GM19025 (cell line): ENCODE measurements at regions not wholly inside any gene's neighbourhood (a gene's known extent, or its start where the extent isn't known, plus 50 kb on each side); places are given as distances from the start of the nearest gene placed in this dataset.

Source experiments
- ATAC-seq: cut with Tn5 transposase; IDR thresholded peaks from one replicate; pipeline ENCODE4 v1.9.1; 2021; ENCODE audit warnings: mild to moderate bottlenecking, low read depth, moderate library complexity; ENCODE audit not compliant: unreplicated experiment

DNA sequence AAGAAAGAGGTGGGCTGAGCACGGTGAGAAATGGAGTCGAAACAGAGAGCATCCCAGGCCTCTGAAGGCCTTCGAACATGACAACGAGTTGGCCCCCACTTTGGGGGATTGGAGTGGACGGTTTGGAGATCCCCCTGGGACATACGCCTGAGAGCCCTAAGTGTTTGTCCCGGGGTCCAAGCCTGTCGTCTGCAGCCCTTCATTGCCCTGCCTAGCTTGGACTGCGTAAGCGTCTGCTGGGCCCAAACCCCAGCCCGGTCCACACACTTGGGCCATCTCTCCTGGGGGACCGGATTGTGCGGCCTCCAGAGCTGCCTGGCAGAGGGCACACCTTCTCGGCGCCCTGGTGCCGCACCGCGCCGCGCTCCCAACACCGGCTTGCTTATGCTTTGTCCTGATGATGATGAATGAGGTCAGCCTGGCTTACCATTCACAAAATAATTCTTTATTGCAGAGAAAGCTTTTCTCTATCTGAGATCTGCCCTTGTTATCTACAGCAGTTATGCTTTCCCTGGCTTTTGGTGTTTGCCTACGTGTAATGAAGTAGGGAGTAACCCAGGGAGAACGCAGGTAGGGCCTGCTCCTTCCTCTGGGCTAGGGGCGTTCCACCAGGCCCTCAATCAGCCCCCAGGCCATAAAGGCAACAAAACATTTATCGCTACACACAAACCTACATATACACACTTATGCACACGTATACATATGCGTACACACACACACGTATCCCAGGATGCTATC lies 85.9 kb upstream of the PPARA start:
- ATAC-seq: no peak

DNA sequence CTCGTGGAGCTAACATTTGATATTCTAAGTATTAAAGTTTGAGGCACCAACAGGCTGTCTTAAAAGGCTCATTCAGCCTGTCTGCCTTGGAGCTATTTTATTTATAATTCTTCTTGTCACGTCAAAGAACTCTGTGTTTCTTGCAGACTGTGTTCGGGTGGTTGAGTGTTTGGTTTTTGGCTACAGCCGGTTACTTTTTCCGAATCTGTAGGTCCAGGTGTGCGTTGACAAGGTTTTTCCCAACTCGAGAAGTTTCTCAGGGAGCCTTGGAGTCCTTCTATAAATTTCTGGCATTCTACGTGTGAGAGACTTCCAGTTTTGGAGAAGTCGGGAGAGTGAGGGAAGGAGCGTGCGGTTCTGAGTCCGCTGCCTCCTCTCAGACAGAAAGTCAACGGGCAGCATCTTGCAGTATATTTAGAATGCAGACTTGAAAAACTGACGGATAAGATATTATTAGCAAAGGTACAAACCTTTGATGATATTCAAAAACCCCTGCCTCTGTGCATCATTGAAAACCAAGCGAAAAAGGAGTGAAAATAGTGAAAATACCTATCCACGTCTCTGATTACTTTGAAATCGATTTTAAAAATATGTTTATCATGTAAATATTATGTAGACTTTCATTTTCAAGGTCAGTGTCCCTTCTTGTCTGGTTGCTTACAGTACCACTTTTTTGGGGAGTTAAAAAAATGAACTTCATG lies 85.2 kb upstream of the PPARA start:
- ATAC-seq: no peak

DNA sequence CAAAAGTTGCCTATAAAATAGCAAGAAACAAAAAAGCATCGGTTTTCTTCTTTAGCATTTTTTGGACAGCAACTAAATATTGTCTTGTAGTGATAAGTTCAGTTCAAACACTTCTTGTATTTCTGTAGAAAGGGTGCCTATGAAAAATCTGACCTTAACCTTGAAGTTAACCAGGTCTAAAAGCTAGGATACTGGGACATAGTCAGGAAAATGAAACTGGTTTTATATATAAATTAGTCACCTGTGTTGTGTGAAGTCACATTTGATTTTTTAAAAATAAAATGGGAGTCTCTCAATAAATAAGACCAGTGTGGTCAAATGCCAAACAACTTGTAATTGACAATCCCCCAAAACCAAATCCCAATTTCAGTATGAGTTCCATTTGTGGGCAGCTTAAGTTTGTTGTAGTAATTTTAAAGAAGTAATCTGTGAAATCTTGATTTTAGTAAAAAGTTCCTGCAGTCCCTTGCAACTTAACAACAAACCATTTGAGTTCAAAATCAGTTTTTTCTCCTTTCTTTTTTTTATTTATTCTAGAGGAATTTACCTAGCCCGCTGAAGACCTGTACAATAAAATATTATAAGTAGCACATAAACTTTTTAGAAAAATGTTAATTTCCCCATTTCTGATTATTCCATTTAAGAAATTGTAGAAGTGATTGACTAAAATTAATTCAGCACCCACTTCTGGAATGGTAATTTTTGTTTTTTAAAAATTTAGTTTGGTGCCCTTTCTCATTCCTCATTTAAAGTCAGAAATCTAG lies 84.5 kb upstream of the PPARA start:
- ATAC-seq: no peak

DNA sequence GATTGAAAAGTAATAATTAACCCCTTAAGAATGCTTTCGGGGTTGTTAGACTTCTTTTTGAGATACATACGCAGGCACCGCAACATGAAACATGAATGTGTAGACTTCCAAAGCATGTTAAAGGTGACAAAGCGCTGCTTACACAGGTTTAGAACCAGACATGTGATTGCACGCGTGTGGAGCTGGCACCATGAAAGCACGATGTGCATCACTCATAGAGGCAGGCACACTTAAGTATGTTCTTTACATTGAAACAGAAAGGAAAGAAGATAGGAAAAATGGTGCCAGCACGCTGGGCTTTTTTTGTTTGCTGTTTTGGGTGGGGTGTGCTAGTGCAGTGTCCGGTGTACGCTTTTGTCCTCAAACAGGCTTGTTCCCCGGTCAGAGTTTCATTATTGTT lies 83.6 kb upstream of the PPARA start:
- no peak for ATAC-seq

DNA sequence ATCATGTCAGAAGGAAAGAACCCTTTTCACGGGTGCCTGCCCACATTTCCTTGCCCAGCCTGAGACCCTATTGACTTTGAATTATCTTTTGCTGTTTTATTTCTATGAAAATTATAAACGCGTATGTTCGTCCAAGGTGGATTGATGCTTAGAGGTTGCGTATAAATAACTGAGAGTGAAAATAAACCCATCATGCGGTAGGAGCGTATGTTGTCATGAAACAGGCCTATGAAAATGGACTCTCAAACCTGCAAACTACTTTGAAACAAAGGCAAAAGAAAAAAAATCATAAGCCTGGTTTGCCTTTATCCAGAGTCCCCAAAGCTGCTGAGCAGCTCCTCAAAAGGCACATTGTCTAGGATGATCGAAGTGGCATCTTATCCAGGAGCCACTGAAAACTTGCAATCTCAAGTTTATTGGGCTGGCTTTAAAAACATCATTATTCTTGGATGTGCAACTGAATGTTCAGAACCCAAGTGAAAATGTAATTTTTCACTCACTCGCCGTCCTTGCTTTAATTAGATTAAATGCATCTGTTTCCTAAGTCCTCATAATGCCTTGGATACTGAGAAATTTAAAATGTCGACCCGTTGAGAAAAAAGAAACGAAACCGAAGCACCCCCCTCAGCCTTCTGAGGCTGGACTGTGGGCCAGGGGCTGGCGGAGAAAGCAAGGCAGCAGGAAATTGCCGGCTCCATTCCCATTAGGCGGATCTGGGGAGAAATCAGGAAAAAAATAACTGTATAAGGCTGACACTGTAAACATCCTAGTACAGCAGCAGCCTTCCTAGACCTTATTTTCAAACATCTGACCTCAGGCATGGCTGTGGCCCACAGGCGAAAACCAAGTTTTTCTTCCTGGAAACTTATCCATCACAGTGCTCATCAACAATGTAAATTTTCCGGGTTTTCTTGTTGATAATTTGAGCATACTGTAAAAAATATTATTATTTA lies 82.9 kb upstream of the PPARA start:
- ATAC-seq: no peak

DNA sequence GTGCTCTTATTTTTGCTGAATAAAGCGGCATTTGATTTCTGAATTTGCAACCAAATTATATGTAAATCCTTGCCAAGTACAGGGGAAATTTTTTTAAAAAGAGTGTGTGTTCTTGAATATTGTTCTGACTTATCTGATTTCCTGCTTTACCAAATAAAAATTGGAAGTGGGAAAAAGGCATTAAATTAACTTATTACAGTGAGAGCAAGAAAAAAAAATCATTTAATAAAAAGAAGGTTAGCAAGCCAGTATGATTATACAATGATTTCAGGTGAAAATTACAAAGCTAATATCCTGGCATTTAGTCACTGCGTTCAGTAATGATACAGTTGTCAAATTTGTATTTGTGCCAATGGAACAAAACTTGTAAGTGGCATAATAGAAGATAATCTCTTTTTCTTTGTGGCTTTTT lies 82.1 kb upstream of the PPARA start:
- ATAC-seq: no peak

DNA sequence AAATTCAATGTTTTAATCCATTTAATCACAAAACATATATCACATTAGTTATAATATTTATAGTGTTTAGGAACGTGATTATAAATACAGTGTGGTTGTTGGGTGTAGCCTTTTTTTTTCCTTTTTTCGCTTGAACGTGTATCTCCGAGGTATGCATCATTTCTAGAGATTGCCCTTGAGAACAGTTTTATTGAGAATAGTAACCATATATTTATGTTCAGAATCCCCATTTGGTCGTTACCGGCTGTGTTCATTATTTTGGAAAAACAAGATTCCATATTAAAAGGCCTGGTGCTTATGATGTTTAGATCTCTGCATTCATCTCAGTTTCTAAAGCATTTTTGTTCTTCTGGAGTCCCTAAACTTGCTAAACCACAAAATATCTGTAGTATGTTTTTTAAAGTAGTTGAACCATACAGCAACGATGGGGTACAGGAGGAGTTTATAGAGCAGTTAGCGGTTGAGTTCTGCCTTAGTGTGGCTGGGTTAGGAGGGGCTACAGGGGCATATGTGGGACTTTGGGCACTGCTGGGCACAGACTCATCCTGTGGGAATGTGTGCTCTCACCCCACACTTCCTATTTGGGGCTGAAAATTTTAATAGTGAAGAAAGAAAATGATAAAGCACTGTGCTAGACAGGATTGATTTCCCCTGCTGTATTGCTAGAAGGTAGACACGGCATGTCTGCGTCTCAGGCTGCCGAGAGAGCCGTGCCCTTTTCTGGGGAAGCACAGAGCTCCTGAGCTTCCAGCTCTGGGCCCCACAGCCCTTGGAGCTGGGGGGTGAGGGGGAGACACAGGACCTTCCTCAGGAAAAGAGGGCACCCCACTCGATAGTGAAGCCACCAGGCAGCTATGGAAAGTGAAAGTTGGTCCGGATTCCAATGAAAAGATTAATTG lies 81.5 kb upstream of the PPARA start:
- no peak for ATAC-seq

DNA sequence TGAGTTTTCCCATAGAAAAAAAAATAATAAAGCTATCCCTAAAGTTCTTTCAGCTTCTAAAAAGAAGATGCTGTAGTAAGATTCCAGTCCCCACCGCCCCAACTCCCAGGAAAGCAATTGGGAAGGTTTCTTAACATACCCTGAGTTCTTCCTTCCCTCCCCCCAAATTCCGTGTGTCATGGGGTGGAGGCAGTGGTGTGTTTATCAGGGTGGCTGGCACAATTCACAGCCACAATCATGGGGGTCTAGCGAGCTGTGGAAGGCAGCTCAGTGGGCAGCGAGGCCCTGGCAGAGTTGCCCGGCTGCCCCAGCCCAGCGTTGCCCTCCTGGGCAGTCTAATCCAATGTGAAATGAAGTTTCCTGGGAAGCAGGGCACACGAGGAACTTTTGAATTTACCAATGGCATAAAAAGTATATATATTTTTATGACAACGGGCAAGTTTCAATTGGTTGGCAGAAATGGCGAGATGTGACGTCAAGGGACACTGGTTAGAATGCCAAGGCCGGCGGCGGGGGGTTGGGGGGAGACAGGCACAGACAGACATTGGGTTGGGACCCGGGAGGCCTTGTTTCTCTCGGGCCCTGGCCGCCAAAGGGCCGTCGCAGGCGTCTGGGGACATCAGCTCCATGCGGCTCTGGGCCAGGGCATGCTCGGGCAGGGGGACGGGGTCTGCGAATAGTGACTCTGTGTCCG lies 80.7 kb upstream of the PPARA start:
- ATAC-seq: no peak

DNA sequence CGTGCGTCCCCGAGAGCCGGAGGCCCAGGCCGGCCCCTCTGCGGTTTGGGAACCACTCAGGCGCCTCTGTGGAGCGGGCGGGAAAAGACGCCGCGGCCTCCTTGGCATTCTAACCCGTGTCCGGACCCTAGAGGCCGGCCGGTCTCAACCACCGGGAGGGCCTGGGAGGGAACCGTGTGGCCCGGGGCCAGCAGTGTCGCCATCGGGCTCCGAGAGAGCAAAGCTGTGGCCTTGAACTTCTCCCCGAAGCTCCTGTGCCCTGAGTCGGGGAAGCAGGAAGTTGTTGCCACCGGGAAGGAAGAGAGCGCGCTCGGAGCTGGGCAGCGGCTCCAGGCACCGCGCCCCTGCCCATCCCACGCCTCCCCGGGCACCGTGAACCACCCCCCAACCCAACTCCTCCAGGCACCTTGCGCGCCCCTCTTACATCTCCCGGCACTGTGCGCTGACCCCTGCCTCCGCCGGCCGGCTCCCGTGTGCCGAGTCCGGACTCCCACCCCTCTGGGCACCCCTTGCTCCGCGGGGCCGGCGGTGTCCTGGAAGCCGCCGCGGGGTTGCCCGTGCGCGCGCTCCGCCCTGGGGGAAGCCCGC lies 80.0 kb upstream of the PPARA start:
- peak; percentile 4 for ATAC-seq

DNA sequence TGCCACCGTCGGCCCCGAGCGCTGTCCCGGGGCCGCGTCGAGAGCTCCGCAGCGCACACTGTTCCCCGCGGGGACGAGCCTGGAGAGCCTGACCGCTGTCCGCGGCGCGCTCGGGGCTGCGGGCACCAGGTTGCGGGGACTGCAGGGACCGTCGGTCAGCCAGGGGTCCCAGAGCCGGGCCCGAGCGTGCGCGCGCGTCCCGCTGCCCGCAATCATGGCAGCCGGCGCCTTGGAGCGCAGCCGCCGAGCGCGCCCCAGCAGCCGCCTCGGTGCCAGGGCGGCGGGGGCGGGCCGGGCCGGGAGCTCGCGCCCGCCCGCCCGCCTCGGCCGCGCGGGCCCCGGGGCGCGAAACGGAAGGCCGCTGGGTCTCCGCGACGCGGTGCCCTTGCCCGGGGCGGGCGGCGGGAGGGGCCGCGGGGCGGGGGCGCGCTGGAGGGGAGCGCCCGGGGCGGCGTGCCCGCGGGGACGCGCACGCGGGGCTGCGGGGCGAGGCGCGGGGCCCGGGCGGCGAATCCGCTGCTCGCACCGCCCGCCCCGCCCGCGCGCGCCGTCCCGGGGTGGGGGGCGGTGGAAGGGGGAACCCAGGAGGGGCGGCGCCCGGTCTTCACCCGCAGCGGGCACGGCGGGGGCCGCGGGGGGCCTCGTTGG lies 79.4 kb upstream of the PPARA start:
- ATAC-seq: peak; percentile 32

DNA sequence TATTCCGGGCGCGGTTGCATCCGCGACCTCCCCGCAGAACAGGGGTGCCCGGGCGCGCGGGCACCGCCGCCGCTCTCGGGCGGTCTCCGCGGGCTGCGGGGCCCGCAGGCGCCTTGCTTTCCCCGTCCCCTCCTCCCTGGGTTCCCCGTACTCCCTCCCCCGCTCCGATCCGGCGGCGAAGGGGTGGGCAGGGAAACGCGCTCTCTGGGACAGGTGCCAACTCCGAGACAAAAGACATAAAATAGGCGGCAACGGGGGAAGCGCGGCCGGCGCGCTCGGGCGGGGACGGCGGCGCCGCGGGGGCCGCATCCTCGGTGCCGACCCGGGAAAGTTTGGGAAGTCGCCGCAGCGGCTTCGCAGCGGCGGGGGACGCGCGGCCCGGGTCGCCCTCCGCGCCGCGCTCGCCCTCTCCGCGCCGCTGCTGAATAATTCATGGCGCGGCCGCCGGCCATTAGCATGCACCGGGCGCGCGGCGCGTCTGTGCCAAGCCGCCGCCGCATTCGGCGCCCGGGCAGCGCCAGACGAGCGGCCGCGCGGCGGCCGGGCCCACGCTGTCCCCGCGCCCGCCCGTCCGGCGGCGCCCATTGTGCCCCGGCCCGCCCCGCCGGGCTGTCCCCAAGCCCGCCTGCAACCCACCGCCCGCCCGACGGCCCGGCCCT lies 78.7 kb upstream of the PPARA start:
- ATAC-seq: peak; percentile 20

DNA sequence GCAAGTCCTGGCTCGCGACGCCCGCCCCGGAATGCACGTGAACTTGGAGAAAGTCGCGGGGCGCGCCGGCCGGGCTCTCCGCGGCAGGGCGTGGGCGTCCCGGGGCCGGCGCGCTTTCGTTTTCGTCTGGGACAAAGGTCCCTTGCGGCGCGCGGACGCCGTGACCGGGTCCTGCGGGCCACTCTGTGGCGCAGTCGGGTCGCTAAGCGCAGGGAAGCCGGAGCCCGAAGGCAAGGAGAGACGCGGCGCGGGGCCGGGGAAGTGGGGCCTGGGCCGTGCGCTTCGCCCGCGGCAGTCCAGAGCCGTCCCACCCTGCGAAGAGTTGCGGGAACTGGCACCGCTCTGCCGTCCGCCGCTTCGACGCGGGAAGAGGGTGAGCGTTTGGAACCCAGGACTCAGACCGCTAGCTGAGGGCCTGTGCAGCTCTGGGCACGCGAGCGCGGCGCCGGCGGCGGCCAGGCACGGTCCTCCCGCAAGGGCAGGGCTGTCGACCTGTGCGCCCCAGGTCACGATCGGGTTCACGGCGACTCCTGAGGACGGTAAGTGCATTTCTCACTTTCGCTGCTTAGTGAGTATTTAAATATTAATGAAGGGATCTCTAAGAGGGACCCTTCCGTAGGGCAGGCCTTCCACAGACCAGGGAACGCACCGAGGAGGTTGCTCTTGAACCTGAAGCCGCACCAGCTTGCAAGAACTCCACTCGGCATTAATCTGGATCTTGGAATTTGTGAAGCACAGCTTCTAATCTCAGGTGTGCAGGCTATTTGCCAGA lies 78.0 kb upstream of the PPARA start:
- no peak for ATAC-seq

DNA sequence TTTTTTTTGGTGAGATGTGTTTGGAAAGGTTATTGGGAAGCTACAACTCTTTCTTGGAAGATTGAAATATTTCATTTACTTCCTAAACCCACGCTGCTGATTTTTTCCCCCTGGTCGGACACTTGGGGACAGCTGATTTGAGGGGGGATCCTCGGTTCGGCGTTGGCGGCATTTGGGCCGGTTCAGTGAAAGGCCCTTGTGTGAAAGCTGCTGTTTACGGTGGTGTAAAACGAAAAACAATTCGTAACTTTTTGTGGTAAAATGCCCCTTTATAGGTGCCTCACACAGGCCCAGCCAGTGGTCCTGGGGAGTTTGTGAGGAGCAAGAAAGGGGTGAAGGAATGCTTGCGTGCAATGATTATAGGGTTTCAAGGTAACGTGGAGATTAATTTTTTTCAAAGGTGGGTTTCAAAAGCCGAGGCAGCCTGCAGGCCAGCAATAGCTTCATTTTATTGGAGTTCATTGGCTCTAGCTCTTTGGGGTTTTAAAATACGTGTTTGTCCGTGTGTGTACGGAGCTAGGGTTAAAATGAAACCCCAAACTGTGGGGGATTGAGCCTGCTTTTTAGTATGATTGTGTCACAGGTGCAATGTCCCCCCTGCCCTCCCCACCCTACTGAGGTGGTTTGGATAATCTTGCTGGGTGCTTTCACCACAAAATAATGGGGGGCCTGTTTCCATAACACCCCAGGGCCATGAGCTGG lies 77.2 kb upstream of the PPARA start:
- ATAC-seq: no peak

DNA sequence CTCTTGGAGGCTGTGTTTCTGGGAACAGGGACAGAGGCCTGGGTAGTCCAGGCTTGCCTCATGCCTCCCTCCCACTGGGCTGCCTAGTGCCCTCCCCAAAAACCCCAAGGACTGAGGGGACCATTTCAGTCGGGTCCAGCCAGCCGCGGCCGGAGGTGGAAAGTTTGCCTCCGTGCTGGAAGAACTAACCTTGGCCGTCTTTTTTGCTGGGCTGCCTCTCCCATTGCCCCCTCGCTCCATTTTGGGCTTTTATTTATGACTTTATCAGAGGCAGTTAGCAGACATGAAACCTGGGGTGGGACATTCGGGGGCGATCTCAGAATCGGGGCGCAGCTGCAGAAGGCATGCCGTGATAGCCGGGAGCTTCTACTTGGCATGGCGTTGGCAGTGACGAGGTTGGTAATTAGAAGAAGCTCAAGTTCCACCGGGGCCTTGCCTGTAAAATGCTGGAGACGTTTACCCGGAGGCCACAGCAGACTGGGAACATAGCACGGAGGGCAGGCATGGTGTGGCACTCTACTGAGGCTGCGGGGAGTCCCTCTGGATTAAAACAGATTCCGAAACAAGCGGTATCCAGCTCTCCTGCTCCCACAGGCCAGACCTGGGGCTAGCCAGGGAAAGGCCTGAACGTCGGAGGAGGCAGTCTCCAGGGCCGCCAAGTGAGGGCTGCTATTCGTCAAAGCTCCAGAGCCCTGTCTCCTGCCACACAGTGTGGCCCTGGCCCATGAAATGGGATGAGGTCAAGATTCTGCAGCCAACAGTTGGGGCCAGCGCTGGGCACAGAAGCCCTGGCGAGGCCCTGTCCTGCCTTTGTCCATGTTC lies 76.4 kb upstream of the PPARA start:
- no peak for ATAC-seq
